ENCODE measurements at regions not wholly inside any gene's neighbourhood (a gene's known extent, or its start where the extent isn't known, plus 50 kb on each side); places are given as distances from the start of the nearest gene placed in this dataset.

DNA sequence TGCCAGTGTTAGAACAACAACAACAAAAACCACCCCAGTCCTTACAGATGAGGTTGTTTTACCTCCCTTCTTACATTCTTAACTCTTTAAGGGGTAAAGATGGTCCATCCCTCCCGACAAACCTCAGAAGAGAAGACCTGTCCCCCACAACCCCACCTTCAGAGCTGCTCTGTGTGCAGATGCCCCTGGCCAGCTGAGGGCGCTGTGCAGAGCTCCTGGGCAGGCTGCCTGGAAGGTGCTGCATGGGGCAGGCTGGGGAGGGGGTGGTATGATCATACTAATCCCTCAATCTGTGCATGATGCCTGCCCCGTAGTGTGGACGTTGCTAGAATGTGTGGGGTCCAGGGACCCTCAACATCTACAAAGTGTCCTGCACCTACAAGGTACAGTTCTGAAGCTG, 387.1 kb downstream of the INHBA start:
- TF ChIP-seq POLR2A (IDR thresholded peaks at IDR 0.05; ENCODE audit: low read depth) (no peak), EP300 (IDR thresholded peaks at IDR 0.05) (no peak), POLR2AphosphoS5 (IDR thresholded peaks at IDR 0.05) (no peak)
- TF ChIP-seq, protein P1, sequence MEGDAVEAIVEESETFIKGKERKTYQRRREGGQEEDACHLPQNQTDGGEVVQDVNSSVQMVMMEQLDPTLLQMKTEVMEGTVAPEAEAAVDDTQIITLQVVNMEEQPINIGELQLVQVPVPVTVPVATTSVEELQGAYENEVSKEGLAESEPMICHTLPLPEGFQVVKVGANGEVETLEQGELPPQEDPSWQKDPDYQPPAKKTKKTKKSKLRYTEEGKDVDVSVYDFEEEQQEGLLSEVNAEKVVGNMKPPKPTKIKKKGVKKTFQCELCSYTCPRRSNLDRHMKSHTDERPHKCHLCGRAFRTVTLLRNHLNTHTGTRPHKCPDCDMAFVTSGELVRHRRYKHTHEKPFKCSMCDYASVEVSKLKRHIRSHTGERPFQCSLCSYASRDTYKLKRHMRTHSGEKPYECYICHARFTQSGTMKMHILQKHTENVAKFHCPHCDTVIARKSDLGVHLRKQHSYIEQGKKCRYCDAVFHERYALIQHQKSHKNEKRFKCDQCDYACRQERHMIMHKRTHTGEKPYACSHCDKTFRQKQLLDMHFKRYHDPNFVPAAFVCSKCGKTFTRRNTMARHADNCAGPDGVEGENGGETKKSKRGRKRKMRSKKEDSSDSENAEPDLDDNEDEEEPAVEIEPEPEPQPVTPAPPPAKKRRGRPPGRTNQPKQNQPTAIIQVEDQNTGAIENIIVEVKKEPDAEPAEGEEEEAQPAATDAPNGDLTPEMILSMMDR (IDR thresholded peaks at IDR 0.05) = no peak
